ENCODE measurements at regions not wholly inside any gene's neighbourhood (a gene's known extent, or its start where the extent isn't known, plus 50 kb on each side); places are given as distances from the start of the nearest gene placed in this dataset.

DNA sequence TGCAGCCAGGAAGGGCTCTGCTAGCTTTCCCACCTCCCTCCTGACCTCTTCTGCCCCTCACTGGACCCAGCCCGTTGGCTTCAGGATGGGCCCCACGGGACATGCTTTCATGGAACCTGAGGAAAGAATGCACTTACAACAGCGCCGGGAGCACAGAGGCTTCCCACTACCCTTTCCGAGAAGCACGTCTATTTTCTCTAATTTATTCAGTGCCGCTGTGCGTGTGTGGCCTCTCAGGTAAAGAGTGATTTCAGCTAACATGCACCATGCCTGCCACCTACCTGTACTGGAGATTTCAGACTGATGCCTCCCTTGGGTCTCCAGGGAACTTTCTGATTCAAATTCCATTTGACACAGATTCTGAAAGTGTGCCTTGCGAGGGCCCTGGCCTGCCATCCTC, 140.1 kb downstream of the CYLD start:
- no peak for DNase-seq
- TF ChIP-seq, protein P1, sequence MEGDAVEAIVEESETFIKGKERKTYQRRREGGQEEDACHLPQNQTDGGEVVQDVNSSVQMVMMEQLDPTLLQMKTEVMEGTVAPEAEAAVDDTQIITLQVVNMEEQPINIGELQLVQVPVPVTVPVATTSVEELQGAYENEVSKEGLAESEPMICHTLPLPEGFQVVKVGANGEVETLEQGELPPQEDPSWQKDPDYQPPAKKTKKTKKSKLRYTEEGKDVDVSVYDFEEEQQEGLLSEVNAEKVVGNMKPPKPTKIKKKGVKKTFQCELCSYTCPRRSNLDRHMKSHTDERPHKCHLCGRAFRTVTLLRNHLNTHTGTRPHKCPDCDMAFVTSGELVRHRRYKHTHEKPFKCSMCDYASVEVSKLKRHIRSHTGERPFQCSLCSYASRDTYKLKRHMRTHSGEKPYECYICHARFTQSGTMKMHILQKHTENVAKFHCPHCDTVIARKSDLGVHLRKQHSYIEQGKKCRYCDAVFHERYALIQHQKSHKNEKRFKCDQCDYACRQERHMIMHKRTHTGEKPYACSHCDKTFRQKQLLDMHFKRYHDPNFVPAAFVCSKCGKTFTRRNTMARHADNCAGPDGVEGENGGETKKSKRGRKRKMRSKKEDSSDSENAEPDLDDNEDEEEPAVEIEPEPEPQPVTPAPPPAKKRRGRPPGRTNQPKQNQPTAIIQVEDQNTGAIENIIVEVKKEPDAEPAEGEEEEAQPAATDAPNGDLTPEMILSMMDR (IDR thresholded peaks at IDR 0.05; ENCODE audit: low read depth, low read length): no peak
- no peak overlapping the region for H3K4me3 ChIP-seq (ENCODE audit: low read depth, low read length)
- no peaks in the 10 kb centered on the region for H3K27me3 ChIP-seq
- H3K9me3 ChIP-seq: no peaks in the 10 kb centered on the region; the same call in 1 of the 2 replicates
- H3K36me3 ChIP-seq: no peaks in the 10 kb centered on the region
- no peaks in the 10 kb centered on the region for H3K4me1 ChIP-seq

DNA sequence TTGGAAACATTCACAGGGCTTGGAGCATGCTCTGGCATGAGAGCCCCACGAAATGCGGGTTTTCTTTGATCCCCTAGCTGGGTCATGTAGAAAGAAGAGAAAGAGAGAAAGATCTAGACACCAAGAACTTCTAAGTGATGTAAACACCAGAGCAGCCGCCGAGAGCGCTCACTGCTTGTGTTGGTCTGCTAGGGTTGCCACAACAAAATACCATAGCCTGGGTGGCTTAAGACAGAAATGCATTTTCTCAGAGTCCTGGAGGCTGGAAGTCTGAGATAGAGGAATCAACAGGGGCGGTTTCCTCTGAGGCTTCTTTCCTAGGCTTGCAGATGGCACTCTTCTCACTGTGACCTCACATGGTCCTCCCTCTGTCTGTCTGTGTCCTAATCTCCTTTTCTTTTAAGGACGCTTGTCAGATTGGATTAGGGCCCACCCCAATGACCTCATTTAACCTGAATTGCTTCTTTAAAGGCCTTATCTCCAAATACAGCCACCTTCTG, 139.5 kb downstream of the CYLD start:
- TF ChIP-seq, protein P1 (IDR thresholded peaks at IDR 0.05; ENCODE audit: low read depth, low read length): no peak
- H3K4me3 ChIP-seq (ENCODE audit: low read depth, low read length): no peak overlapping the region
- no peak for DNase-seq
- H3K9me3 ChIP-seq: no peaks in the 10 kb centered on the region; the same call in 1 of the 2 replicates
- no peaks in the 10 kb centered on the region for H3K36me3 ChIP-seq
- H3K27me3 ChIP-seq: no peaks in the 10 kb centered on the region
- no peaks in the 10 kb centered on the region for H3K4me1 ChIP-seq

DNA sequence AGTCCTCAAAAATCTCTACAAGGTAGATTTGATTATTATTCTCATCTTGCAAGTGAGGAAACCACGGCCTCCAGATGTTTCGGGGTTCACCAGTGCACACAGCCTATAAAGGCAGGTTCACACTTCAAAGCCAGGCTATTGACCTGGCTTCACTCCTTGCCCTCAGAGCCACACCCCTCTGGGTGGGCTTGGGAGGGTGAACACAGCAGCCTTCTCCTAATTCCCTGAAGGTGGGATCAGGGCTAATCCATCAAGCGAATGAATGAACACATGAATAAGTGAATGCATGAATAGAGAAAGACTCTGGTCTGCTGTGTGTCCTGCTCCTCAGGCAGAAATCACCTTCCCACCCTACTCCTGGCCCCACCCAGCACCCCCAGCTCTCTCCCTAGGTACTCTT, 139.0 kb downstream of the CYLD start:
- H3K4me3 ChIP-seq (ENCODE audit: low read depth, low read length): no peak overlapping the region
- no peaks in the 10 kb centered on the region for H3K36me3 ChIP-seq
- no peak for DNase-seq
- H3K9me3 ChIP-seq: no peaks in the 10 kb centered on the region; the same call in 1 of the 2 replicates
- no peaks in the 10 kb centered on the region for H3K27me3 ChIP-seq
- H3K4me1 ChIP-seq: no peaks in the 10 kb centered on the region
- TF ChIP-seq, protein P1 (IDR thresholded peaks at IDR 0.05; ENCODE audit: low read depth, low read length): no peak

DNA sequence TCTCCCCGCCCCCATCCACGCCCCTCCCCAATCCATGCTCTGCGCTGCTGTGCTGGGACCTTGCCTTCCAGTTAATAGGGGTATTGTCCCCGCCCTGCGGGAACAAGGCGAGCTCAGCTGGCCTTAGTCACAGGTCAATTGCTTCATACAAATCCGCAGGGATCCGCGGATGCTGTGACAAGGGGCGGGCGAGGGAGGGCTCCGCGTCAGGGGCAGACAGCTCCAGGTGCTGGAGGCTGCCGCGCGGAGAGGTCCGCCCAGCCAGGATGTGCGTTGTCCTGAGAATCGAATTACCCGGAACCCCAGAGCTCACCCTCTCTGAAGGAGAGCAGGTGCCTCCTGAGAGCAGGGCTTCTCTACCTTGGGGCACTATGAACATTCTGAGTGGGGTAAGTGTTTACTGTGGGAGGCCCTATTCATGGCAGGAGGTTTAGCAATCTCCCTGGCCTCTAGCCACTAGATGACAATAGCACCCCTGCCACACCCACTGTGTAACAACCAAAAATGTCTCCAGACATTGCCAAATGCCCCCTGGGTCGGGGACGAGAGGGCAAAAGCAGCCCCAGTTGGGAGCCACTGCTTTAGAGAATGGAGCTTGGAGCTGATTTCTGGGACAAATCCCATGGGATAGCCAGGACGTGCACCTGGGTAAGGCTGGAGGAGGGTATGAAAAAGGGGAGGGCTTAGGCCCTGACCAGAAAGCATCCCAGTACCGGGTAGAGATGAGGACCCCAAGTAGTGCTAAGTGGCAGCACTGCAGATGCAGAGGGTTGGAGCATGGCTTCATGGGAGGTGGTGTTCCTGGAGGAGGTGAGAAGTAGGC, 138.2 kb downstream of the CYLD start:
- Histone ChIP-seq H3K4me1 (no peaks in the 10 kb centered on the region), H3K9me3 (no peaks in the 10 kb centered on the region; the same call in 1 of the 2 replicates), H3K27me3 (no peaks in the 10 kb centered on the region), H3K4me3 (ENCODE audit: low read depth, low read length) (no peak overlapping the region), H3K36me3 (no peaks in the 10 kb centered on the region)
- TF ChIP-seq, protein P1 (IDR thresholded peaks at IDR 0.05; ENCODE audit: low read depth, low read length): no peak
- DNase-seq: no peak

DNA sequence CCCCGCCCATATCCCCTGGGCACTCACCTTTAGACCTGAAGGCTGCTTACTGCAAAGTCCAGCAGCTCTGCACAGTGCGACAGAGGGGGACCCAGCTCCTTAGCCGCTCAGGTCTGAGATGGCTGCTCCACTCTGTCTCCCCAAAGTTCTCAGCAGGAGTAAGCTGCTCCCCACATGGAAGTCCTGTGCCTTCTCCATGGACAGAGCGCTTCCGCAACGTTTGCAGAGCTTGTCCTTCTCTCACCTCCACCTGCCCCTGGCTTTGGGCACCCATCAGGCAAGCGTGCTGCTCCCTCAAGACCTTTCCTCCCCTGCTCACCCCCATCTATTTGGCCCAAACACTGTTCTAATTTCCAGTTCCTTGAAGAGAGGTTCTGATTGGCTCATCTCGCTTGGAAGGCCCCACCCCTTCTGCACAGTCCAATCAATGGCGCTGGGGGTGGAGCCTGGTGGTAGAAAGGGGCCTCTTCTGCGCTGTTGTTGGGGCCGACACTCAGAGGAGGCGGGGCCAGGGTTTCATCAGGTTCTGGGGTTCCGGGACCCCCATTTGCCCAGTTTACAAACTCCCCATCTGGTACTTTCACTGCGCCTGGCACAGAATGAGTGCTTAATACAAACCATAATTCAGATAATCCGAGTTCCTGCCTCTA, 137.2 kb downstream of the CYLD start:
- Histone ChIP-seq H3K9me3 (no peaks in the 10 kb centered on the region; the same call in 1 of the 2 replicates), H3K36me3 (no peaks in the 10 kb centered on the region), H3K4me1 (no peaks in the 10 kb centered on the region), H3K4me3 (ENCODE audit: low read depth, low read length) (no peak overlapping the region), H3K27me3 (no peaks in the 10 kb centered on the region)
- TF ChIP-seq, protein P1 (IDR thresholded peaks at IDR 0.05; ENCODE audit: low read depth, low read length): no peak
- DNase-seq: no peak

DNA sequence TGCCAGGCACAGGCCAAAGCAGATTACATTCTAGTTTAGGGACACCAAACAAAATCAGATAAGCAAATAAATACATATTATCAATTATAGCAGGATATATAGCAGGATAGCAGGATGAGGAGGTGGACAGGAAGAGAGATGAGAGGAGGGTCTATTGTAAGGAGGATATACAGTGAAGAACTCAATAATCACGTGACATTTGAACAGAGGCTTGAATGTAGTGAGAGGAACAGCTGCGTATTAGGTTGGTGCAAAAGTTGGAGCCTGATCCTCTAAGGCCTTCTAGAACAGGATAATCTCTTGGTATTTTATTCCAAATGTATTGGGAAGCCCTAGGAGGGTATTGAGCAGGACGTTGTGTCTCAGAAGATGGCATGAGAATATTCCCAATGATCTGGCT, 136.7 kb downstream of the CYLD start:
- H3K27me3 ChIP-seq: no peaks in the 10 kb centered on the region
- H3K4me1 ChIP-seq: no peaks in the 10 kb centered on the region
- no peaks in the 10 kb centered on the region; the same call in 1 of the 2 replicates for H3K9me3 ChIP-seq
- DNase-seq: no peak
- TF ChIP-seq, protein P1 (IDR thresholded peaks at IDR 0.05; ENCODE audit: low read depth, low read length): no peak
- H3K36me3 ChIP-seq: no peaks in the 10 kb centered on the region
- no peak overlapping the region for H3K4me3 ChIP-seq (ENCODE audit: low read depth, low read length)

Data from BE2C (cell line).